Cardiac muscle cell (in vitro differentiated cells and primary cell): ENCODE measurements at regions not wholly inside any gene's neighbourhood (a gene's known extent, or its start where the extent isn't known, plus 50 kb on each side); places are given as distances from the start of the nearest gene placed in this dataset.

Source experiments
- DNase-seq, 2 donors: peaks; one replicate each; pipeline versions ENCODE4 v3.0.0 to v3.0.0-alpha.2; 2010 to 2017; ENCODE audit warnings: low read depth in 1 of 2, low spot score in 1 of 2
- H3K27ac ChIP-seq: fragments of 200-600 bp; sonication (generic); 2 replicates; pipeline ENCODE4 v1.5.1; 2016
- H3K27me3 ChIP-seq: fragments of 200-600 bp; sonication (generic); 2 replicates; pipeline ENCODE4 v1.6.0; 2016; ENCODE audit warnings: control low read depth
- H3K36me3 ChIP-seq: fragments of 200-600 bp; sonication (generic); 2 replicates; pipeline ENCODE4 v1.5.1; 2016; ENCODE audit warnings: control low read depth
- H3K4me1 ChIP-seq: fragments of 200-600 bp; sonication (generic); 2 replicates; pipeline ENCODE4 v1.8.1; 2017; ENCODE audit warnings: low read depth, mild to moderate bottlenecking, mixed run types
- H3K4me3 ChIP-seq: fragments of 200-600 bp; sonication (generic); 2 replicates; pipeline ENCODE4 v1.5.1; 2016; ENCODE audit warnings: mild to moderate bottlenecking
- H3K9me3 ChIP-seq: fragments of 200-600 bp; sonication (generic); 2 replicates; pipeline ENCODE4 v1.5.1; 2017; ENCODE audit warnings: low read depth, mild to moderate bottlenecking, control low read depth
- TF ChIP-seq, protein P1 (sequence below): IDR thresholded peaks from 2 replicates; pipeline ENCODE4 v1.5.1; 2012; ENCODE audit warnings: low read depth, mild to moderate bottlenecking, low read length

DNA sequence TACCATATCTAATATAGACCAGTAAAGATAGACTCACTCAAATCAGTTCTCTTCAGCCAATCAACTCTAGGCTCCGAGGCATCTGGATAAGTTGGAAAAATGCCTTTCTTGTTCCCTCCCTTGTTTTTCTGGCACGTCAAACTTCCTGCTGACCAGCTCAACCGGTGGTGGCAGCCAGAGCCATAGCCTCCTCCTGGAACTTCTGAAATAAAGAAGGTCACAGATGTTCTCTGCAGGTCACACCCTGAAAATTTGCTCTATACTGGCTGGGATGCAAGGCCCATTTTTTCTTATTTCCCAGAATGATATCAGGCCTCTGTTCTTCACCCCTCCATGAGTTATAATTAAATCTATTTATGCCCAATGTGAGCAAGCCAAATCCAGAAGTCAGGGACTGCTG, 81.9 kb downstream of the BMP4 start:
- TF ChIP-seq, protein P1, sequence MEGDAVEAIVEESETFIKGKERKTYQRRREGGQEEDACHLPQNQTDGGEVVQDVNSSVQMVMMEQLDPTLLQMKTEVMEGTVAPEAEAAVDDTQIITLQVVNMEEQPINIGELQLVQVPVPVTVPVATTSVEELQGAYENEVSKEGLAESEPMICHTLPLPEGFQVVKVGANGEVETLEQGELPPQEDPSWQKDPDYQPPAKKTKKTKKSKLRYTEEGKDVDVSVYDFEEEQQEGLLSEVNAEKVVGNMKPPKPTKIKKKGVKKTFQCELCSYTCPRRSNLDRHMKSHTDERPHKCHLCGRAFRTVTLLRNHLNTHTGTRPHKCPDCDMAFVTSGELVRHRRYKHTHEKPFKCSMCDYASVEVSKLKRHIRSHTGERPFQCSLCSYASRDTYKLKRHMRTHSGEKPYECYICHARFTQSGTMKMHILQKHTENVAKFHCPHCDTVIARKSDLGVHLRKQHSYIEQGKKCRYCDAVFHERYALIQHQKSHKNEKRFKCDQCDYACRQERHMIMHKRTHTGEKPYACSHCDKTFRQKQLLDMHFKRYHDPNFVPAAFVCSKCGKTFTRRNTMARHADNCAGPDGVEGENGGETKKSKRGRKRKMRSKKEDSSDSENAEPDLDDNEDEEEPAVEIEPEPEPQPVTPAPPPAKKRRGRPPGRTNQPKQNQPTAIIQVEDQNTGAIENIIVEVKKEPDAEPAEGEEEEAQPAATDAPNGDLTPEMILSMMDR = no peak
- no peaks in the 10 kb centered on the region for H3K9me3 ChIP-seq
- no peak for DNase-seq
- no peaks in the 10 kb centered on the region for H3K27me3 ChIP-seq
- no peaks in the 10 kb centered on the region for H3K4me1 ChIP-seq
- H3K4me3 ChIP-seq = no peak overlapping the region
- H3K27ac ChIP-seq = no peak overlapping the region
- no peaks in the 10 kb centered on the region for H3K36me3 ChIP-seq

DNA sequence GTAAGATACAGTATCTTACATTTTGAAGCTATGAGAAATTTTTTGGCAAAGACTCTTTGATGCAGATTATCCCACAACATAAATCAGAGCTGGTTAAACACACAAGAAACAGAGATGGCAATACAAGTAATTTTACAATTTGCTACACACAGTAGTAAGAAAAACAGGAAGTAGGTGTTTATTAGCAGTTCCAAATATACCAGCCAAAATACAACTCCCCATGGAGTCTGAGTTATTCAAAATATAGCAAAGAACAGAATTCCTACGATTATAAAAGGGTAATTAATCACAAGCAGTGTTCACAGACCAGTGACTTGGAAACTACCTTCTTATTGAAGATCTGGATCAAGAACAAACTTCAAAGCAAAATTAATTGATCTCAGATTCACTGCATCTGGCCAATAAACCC, 83.9 kb downstream of the BMP4 start:
- H3K4me3 ChIP-seq = no peak overlapping the region
- no peaks in the 10 kb centered on the region for H3K9me3 ChIP-seq
- no peak overlapping the region for H3K27ac ChIP-seq
- H3K4me1 ChIP-seq = no peaks in the 10 kb centered on the region
- DNase-seq = peak in 1 of 2 donors; percentile 40
- TF ChIP-seq, protein P1 = no peak
- H3K27me3 ChIP-seq = no peaks in the 10 kb centered on the region
- no peaks in the 10 kb centered on the region for H3K36me3 ChIP-seq

DNA sequence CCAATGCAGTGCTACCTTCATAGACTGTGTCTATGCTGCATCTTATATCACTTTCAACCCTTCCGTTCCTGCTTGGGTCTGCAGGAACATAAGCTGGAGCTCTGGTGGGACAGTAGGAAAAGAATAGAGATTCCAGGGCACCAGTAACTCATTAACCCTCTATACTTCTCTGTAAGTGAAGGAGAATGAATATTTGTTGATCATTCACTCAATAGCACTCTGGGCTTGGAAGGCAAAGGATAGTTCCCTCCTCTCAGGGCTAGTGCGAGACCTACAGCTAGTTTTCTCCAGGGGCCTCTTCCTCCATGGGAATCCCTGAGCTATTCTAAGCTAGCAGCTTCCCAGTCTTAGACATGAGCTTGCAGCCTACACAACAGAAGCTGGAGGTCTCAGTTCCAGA, 84.7 kb downstream of the BMP4 start:
- DNase-seq = no peak
- Histone ChIP-seq H3K36me3 (no peaks in the 10 kb centered on the region), H3K4me3 (no peak overlapping the region), H3K9me3 (no peaks in the 10 kb centered on the region), H3K27me3 (no peaks in the 10 kb centered on the region), H3K4me1 (no peaks in the 10 kb centered on the region), H3K27ac (no peak overlapping the region)
- TF ChIP-seq, protein P1 = no peak

DNA sequence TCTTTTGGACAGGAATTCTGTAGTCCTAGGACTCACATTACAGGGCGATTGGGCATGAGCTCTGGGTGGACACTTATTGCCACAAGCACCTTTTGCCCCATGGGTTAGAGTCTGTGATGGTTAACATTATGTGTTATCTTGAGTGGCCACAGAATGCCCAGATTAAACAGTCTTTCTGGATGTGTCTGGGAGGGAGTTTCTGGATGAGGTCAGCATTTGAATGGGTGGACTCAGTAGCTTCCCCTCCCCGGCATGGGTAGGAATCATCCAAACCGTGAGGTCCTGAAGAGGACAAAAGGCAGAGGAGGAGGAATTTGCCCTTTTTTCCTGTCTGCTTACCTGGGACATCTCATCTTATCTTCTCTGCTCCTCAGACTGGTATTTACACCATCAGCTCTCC, 85.6 kb downstream of the BMP4 start:
- no peak for DNase-seq
- no peaks in the 10 kb centered on the region for H3K4me1 ChIP-seq
- H3K27me3 ChIP-seq = no peaks in the 10 kb centered on the region
- H3K36me3 ChIP-seq = no peaks in the 10 kb centered on the region
- TF ChIP-seq, protein P1 = no peak
- H3K9me3 ChIP-seq = no peaks in the 10 kb centered on the region
- no peak overlapping the region for H3K4me3 ChIP-seq
- no peak overlapping the region for H3K27ac ChIP-seq

DNA sequence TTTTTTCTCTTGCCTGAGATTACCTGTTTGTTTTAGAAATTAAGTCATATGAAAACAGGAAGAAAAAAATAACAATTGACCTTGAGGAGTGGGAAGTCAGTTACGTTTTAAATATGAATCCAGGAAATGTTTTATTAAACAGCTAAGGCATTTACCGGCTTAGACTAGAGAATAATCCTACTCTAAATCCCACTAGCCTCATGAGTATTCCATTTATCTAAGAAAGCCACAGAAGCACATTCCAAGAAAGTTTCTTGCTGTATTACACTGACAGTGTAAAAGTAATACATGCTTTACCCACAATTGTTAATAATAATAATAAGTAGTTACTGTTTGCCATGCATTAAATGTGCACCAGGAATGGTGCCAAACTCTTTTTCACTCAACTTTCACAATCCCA, 90.9 kb downstream of the BMP4 start:
- H3K27me3 ChIP-seq = no peaks in the 10 kb centered on the region
- DNase-seq = peak in 1 of 2 donors; percentile 35
- TF ChIP-seq, protein P1 = no peak
- no peaks in the 10 kb centered on the region for H3K4me1 ChIP-seq
- no peaks in the 10 kb centered on the region for H3K36me3 ChIP-seq
- H3K9me3 ChIP-seq = no peaks in the 10 kb centered on the region
- H3K27ac ChIP-seq = no peak overlapping the region
- H3K4me3 ChIP-seq = no peak overlapping the region

DNA sequence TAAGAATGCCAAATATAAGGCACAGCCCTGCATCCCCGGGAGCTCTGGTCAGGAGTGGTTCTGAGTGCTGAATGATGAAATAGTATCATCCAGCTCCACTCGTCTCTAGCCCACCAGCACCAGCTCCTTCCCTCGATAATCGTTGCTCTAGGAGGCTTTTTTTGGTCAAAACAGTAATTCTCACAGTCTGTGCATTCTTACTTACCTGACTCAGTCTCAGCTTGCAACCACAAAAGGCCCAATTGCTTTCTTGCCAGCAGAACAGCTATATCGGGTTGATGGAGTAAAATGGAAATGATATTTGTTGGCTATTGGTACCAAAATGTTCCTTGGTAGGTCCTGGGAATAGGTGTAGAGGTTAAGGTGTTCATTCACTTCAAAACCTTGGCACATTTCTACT, 94.8 kb downstream of the BMP4 start:
- Histone ChIP-seq H3K4me1 (no peaks in the 10 kb centered on the region), H3K9me3 (no peaks in the 10 kb centered on the region), H3K36me3 (no peaks in the 10 kb centered on the region), H3K27me3 (no peaks in the 10 kb centered on the region), H3K4me3 (no peak overlapping the region), H3K27ac (no peak overlapping the region)
- TF ChIP-seq, protein P1 = no peak
- DNase-seq = no peak
